HepG2 (cell line): ENCODE measurements at regions not wholly inside any gene's neighbourhood (a gene's known extent, or its start where the extent isn't known, plus 50 kb on each side); places are given as distances from the start of the nearest gene placed in this dataset.

Experiments
- ATF3 ChIP-seq: sonication (generic); formaldehyde crosslinking; IDR thresholded peaks from 2 replicates; pipeline ENCODE4 v1.4.0; 2020; ENCODE audit warnings: missing genetic modification reagents
- FOXJ3 ChIP-seq: sonication (generic); formaldehyde crosslinking; IDR thresholded peaks from 2 replicates; pipeline ENCODE4 v1.4.0; 2020; ENCODE audit warnings: missing genetic modification reagents, mild to moderate bottlenecking, borderline replicate concordance
- HDAC2 ChIP-seq: sonication (generic); formaldehyde crosslinking; IDR thresholded peaks from 2 replicates; pipeline ENCODE4 v1.4.0; 2020; ENCODE audit warnings: missing genetic modification reagents
- MXD4 ChIP-seq: IDR thresholded peaks from 2 replicates; pipeline ENCODE4 v1.6.1; 2016; ENCODE audit warnings: mild to moderate bottlenecking, missing biosample characterization, missing genetic modification reagents
- MXI1 ChIP-seq: IDR thresholded peaks from 3 replicates; pipeline ENCODE4 v1.6.1; 2012; ENCODE audit warnings: low read depth, low read length, inconsistent platforms, borderline replicate concordance
- RAD21 ChIP-seq: fragments of 450-650 bp; formaldehyde crosslinking; IDR thresholded peaks from 2 replicates; pipeline ENCODE4 v1.5.0; 2020; ENCODE audit warnings: mild to moderate bottlenecking
- SMC3 ChIP-seq: IDR thresholded peaks from 2 replicates; pipeline ENCODE4 v1.6.1; 2011; ENCODE audit warnings: low read length, improper control_type of control experiment
- ZNF17 ChIP-seq: sonication (generic); formaldehyde crosslinking; IDR thresholded peaks from 2 replicates; pipeline ENCODE4 v1.5.0; 2020; ENCODE audit warnings: mild to moderate bottlenecking, missing genetic modification reagents
- TF ChIP-seq, protein P1 (sequence below): sonication (generic); formaldehyde crosslinking; IDR thresholded peaks from 2 replicates; pipeline ENCODE4 v1.5.1; 2020; ENCODE audit warnings: mild to moderate bottlenecking, missing genetic modification reagents
- TF ChIP-seq, protein P2 (sequence below): sonication (generic); formaldehyde crosslinking; IDR thresholded peaks from 2 replicates; pipeline ENCODE4 v1.8.1; 2022; ENCODE audit warnings: mild to moderate bottlenecking, missing genetic modification reagents

GRCh38 chrX:69027181-69028005 is 137.9 kb downstream of the PJA1 start:
- TF ChIP-seq FOXJ3 (CRISPR knock-in tag) (no peak), MXD4 (CRISPR knock-in tag) (no peak), ATF3 (CRISPR knock-in tag) (no peak), HDAC2 (CRISPR knock-in tag) (no peak), SMC3 (no peak), RAD21 (CRISPR knock-in tag) (no peak), MXI1 (no peak), ZNF17 (no peak)
- TF ChIP-seq, protein P1, sequence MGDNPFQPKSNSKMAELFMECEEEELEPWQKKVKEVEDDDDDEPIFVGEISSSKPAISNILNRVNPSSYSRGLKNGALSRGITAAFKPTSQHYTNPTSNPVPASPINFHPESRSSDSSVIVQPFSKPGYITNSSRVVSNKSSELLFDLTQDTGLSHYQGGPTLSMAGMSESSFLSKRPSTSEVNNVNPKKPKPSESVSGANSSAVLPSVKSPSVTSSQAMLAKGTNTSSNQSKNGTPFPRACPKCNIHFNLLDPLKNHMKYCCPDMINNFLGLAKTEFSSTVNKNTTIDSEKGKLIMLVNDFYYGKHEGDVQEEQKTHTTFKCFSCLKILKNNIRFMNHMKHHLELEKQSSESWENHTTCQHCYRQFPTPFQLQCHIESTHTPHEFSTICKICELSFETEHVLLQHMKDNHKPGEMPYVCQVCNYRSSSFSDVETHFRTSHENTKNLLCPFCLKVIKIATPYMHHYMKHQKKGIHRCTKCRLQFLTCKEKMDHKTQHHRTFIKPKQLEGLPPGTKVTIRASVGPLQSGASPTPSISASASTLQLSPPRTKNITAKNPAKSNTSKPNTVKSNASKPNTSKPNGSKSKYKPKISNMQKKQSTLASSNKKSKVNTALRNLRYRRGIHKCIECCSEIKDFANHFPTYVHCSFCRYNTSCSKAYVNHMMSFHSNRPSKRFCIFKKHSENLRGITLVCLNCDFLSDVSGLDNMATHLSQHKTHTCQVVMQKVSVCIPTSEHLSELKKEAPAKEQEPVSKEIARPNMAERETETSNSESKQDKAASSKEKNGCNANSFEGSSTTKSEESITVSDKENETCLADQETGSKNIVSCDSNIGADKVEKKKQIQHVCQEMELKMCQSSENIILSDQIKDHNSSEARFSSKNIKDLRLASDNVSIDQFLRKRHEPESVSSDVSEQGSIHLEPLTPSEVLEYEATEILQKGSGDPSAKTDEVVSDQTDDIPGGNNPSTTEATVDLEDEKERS (CRISPR knock-in tag) = no peak
- TF ChIP-seq, protein P2, sequence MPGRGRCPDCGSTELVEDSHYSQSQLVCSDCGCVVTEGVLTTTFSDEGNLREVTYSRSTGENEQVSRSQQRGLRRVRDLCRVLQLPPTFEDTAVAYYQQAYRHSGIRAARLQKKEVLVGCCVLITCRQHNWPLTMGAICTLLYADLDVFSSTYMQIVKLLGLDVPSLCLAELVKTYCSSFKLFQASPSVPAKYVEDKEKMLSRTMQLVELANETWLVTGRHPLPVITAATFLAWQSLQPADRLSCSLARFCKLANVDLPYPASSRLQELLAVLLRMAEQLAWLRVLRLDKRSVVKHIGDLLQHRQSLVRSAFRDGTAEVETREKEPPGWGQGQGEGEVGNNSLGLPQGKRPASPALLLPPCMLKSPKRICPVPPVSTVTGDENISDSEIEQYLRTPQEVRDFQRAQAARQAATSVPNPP (CRISPR knock-in tag) = no peak
